Activated CD8-positive, alpha-beta memory T cell treated with anti-CD3 and anti-CD28 coated beads for 36 hours (primary cell): ENCODE measurements at regions not wholly inside any gene's neighbourhood (a gene's known extent, or its start where the extent isn't known, plus 50 kb on each side); places are given as distances from the start of the nearest gene placed in this dataset.
"Not testable (repeated sequence)": the region's sequence is repeated elsewhere in the genome, so short reads cannot be mapped to it uniquely, and the experiment has no call there.

Experiments used
- CTCF ChIA-PET: fragments of 350-600 bp; sonication (Branson Sonifier 250); formaldehyde crosslinking; loops from one replicate; lab custom pipeline; 2021; ENCODE audit warnings: antibody characterized with exemption; lab: Charles Lee
- POLR2A ChIA-PET: fragments of 350-600 bp; sonication (Branson Sonifier 250); formaldehyde crosslinking; loops from one replicate; lab custom pipeline; 2021; ENCODE audit warnings: antibody characterized with exemption; lab: Charles Lee

DNA sequence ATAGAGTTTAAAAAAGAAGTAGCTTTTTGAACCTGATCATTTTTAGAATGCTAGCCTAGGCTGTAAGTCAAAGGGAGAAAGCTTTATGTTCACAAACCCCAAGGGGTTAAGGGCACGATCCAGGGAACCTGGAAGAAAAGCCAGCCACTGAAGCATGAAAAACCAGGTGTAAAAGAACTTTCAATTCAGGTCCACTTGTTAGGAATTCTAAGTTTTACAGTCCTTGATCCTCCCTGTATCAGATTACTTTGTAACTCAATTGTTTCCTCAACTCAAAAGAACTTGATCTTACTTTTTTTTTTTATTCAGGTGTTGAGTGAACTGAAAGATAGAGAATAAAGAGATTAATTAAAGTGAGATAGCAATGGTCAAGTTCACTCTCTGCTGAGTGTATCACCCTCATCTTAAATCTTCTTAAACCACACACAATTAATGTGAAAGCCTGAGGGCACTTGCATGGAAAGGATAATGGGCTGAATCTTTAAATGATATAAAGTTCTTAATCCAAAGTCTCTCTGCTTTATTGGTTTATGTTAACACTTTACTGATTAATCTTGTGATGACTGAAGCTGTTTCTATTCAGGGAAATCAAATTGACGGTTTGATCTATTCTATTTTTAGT lies 672.2 kb upstream of the LRRN3 start:
- POLR2A ChIA-PET: no interaction called here
- CTCF ChIA-PET: no interaction called here

DNA sequence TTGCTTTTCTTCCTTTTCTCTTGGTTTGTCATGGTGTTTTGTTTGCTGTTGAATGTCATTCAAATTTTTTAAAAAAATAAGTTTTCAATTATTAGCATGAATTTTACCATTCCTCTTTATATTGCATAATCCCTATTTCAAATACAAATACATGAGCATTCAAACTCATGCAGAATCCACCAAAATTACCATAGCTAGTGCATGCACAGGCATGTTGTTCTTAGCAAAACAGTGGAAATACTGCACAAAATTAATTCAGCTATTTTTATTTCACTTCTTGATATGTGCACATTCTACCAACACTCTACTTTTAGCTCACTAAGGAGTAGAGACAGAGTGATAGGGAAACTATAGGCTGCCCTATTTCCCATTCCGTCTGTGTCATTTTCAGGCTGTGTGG lies 670.1 kb upstream of the LRRN3 start:
- POLR2A ChIA-PET: no interaction called here
- CTCF ChIA-PET: no interaction called here

DNA sequence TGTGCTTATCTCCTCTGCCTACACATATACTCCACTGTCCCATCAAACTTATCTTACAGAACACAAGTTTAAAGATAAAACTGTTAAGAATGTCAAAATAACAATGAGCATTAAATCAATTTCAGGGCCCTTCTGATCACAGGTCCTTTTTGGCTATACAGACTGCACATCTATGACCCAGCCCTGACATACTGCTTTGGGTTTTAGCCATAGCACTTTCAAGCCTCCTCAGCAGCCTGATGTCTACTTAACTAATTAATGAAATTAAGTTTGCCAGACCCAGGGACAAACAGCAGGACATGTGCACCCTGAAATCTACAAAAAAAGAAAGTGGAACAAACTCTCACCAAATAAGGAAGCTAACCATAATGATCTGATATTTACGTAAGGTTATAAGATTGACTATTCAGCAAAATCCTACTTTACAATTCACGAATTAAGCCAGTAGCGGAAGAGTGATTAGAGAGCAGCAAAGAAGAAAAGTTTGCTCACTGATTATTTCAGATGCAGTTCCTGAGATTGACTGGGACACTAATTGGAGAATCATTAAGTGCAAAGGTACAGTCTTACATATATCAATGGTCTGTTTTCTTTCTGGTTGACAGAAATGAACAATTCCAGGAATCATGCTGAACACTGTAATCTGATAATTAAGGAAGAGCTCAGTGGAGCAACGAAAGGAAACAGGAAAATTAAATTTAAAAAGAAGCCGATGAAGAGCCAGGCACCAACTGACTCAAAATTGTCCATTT lies 669.3 kb upstream of the LRRN3 start:
- CTCF ChIA-PET: no interaction called here
- POLR2A ChIA-PET: no interaction called here

DNA sequence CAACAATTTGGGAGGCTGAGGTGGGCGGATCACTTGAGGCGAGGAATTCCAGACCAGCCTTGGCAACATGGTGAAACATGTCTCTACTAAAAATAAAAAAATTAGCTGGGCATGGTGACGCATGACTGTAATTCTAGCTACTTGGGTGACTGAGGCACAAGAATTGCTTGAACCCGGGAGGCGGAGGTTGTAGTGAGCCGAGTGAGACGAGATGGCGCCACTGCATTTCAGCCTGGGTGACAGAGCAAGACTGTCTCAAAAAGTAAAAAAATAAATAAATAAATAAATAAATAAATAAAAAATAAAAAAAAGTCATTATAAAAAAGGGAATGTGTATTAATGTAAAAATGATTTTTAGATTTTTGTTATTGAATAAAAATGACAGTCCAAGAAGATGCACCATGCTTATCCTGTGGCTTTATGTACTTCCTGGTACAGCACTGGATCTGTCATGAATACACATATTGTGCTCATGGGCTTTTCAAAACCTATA lies 658.8 kb upstream of the LRRN3 start:
- ChIA-PET POLR2A (no interaction called here), CTCF (interaction anchor here (1.1 kb wide), 1 partner anchor 15 kb away, joined by 3 read pairs; no protein-coding TSS in a partner anchor)

DNA sequence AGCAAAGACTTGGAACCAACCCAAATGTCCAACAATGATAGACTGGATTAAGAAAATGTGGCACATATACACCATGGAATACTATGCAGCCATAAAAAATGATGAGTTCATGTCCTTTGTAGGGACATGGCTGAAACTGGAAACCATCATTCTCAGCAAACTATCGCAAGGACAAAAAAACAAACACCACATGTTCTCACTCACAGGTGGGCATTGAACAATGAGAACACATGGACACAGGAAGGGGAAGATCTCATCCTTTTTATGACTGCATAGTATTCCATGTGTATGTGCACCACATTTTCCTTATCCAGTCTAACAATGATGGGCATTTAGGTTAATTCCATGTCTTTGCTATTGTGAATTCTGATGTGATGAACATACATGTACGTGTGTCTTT lies 652.0 kb upstream of the LRRN3 start:
- POLR2A ChIA-PET, CTCF ChIA-PET: not testable (repeated sequence)

DNA sequence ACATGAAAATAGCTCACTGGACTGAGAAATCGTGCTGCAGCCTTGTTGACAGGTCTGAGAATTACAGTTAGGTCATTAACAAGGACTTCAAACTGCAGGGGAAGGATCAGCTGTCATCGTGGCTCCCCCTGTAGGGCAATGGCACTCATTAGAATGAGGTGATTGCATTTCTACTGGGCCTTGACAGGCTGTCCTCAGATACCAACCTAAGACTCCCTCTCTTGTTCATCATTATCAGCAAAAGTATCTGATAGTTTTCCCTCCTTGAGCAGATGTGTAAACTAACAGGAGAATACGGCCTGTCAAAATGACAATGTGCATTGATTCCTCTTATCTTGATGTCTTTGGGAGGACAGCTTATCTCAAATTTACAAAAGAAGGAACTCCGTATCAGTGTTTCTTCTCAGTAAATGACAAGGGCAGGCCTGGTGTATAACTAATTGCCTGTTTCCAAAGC lies 648.5 kb upstream of the LRRN3 start:
- ChIA-PET CTCF (no interaction called here), POLR2A (no interaction called here)

DNA sequence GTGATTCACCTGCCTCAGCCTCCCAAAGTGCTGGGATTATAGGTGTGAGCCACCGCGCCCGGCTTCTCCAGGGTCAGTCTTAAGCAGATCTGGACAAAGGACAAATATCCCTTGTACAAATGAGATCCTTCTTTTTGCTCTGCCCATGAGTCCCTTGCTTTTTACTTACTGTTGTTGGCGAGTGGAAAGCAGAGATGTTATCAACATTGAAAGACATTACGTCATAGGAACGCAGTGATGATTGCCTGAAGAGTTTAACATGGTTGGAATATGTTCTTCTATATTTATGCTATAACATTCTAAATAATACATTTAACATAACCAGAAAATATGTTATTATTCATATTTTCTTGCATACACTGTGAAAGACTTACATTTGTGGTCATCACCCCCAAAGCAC lies 644.3 kb upstream of the LRRN3 start:
- POLR2A ChIA-PET: no interaction called here
- CTCF ChIA-PET: interaction anchor here (0.7 kb wide), 1 partner anchor 945 kb away, joined by 3 read pairs; no protein-coding TSS in a partner anchor

DNA sequence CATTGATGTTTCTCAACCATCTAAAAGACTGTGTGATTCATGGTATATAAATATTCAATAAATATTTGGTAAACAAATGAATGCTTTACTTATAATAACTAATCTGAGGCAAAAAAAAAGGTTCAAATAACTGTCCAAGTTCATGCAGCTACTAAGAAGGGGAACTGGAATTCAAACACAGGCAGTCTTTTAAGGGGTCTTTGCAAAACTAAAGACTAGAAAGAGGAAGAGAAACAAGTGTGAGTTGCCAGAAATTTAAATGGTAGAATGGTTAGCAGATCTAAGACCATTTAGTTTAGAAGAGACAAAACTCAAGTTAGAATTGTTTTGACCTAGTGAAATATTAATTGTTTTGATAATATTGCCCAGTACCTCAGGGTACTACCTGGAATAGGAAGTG lies 642.0 kb upstream of the LRRN3 start:
- ChIA-PET CTCF (no interaction called here), POLR2A (no interaction called here)

DNA sequence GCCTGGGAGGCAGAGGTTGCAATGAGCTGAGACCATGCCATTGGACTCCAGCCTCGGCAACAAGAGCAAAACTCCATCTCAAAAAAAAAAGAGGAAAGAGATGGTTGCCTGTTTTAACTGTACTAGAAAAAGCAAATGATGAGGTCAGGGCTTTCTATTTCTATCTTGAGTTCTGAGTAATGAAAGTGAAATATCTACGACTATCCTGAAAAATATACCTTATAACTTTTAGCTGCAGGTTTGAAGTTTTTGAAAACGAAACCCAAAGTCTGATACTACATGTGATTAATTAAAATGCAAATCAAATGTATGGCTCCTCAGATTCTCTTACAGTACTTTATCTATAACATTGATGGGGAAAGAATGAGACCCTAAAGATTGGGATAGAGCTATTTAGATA lies 636.2 kb upstream of the LRRN3 start:
- ChIA-PET POLR2A (no interaction called here), CTCF (no interaction called here)

DNA sequence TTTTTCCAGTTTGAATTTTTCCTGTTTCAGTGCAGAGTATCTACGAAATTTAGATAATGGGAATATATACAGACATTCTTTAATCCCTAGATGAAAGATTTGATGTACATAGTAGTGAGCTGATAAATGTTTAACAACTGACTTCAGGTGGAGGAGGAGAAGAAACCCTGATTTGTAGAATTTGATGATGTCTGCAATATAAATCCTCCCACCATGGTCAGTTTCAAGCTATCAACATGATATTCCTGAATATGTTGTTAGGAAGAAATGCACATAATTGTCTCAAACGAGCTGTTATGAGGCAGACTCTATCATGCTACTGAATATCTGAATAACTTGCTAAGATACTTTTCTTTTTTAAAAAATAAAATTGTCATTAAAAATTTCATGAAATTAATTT lies 629.3 kb upstream of the LRRN3 start:
- ChIA-PET CTCF (no interaction called here), POLR2A (no interaction called here)

DNA sequence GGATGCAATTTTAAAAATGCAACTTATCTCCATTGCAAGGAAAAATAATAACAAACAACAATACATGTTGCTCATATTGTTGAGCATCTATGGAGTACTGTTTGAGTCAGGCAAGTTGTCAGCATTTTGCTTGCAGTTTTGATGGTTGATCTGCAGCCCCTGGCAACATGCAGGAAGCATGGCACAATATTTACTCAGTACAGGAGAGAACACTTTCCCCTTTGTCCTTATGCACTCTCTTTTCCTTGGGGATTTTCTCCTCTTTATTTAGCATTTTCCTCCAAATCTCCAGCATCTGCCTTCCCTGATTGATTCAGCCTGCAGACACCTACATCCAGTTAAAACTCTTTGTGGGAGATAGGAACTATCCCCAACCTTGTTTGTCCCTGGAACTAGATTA lies 620.5 kb upstream of the LRRN3 start:
- POLR2A ChIA-PET: no interaction called here
- CTCF ChIA-PET: no interaction called here

DNA sequence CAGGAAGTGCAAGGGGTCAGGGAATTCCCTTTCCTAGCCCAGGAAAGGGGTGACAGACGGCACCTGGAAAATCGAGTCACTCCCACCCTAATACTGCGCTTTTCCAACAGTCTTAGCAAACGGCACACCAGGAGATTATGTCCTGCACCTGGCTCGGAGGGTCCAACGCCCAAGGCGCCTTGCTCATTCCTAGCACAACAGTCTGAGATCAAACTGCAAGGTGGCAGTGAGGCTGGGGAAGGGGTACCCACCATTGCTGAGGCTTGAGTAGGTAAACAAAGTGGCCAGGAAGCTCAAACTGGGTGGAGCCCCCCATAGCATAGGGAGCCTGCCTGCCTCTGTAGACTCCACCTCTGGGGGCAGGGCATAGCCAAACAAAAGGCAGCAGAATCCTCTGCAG lies 618.5 kb upstream of the LRRN3 start:
- CTCF ChIA-PET, POLR2A ChIA-PET: not testable (repeated sequence)

DNA sequence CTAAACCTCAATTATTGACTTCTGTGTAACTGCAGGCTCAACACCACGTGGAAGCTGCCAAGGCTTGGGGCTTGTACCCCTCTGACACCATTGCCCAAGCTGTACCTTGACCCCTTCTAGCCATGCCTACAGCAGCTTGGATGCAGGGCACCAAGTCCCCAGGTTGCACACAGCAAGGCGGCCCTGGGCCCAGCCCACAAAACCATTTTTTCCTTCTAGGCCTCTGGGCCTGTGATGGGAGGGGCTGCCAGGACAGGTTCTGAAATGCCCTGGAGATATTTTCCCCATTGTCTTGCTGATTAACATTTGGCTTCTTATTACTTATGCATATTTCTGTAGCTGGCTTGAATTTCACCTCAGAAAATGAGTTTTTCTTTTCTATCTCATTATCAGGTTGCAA lies 610.0 kb upstream of the LRRN3 start:
- ChIA-PET CTCF (no interaction called here), POLR2A (no interaction called here)

DNA sequence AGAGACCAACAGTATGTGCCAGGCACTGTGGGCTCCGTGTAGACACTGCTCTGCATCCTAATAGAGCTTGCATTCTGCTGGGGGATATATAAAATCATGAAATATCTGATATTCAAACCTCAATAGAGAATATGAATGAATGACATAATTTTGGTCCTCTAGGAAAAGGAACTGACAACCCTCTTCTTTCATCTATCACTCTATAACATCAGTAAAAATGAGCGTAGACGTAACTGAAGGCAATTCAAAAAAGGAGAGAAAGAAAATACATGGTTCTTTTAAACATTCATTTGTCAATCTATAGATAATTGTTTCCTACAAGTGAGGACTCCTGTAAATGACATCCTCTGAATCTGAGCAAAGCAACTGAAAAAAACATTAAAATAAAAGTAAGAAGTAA lies 607.4 kb upstream of the LRRN3 start:
- POLR2A ChIA-PET: no interaction called here
- CTCF ChIA-PET: no interaction called here

DNA sequence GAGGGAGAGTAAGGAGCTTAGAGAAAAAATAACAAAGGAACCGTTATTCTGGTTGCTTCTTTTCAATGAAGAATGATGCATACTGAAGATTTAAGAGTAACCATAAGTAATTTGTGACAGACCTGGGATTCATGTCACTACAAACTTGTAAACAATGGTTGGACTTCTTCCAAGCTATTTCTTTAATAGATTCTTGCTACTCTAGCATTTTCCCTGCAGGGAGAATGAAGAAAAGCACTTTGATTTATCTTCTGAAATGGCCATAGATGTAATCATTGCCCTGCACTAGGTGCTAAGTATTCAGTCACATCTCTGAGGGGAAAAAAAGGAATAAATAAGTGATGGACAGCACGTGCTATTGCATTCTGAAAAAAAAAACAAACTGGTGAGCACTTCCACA lies 606.6 kb upstream of the LRRN3 start:
- POLR2A ChIA-PET: no interaction called here
- CTCF ChIA-PET: no interaction called here

DNA sequence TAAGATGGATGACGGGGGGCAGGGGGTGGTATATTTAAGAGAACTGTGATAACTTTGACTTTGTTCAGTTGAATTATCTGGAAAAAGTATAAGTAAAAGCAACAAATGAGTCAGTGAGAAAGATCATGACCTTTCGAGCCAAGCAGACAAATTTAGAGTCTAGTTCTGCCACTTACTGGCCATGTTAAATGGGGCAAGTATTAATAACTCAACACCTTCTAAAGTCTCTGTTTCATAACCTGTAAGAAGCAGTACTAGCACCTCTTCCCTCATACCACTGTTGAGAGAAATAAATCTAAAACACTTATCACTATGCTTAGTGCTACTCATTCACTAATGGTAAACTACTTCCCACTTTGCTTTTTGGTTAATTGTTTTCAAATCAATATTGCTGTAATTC lies 604.4 kb upstream of the LRRN3 start:
- ChIA-PET CTCF (no interaction called here), POLR2A (no interaction called here)

DNA sequence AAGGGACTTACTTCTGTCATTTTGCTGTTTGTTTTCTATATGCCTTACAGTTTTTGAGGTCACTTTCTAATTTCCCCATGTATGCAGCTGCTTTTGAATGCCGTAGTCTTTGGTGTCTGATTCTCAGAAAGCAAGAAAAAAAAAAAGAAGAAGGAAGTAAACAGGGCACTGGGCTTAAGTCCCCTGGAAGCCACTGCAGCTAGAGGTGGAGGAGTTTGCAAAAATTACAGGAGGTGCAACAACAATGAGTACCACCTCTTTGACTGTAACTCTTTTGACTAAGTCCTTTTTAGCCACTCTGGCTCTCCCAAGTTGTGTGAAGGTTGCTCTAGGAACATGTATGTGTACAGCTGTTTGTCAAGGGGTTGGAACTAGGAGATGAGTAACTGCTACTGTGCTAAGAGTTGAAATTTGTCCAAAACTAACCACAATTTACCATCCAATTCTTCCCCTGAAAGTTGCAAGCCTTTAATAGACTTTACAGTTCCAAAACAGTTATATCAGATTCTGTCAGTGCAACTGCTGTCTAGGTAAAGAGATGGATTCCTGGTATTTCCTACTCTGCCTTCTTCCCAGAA lies 588.0 kb upstream of the LRRN3 start:
- CTCF ChIA-PET: no interaction called here

DNA sequence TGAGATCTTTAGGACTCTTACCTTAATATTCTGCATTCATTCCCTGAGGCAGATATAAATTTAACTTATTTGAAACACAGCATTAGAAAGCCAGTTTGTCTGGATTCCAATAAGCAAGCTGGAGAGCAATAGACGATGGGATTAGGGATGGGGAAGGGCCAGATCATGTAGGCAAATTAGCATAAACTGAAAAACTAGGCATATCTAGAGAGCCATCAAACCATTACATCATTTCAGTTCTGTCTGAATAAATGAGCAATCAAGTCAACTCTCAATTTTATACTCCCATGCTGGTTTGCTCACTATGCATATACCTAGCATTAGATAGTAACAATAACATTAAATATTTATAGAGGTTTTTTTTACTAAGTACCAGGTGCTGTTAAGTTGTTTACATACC lies 583.6 kb upstream of the LRRN3 start:
- CTCF ChIA-PET: no interaction called here
- POLR2A ChIA-PET: no interaction called here

More for the DNA sequence above, 588.0 kb upstream of the LRRN3 start:
- POLR2A ChIA-PET: no interaction called here

DNA sequence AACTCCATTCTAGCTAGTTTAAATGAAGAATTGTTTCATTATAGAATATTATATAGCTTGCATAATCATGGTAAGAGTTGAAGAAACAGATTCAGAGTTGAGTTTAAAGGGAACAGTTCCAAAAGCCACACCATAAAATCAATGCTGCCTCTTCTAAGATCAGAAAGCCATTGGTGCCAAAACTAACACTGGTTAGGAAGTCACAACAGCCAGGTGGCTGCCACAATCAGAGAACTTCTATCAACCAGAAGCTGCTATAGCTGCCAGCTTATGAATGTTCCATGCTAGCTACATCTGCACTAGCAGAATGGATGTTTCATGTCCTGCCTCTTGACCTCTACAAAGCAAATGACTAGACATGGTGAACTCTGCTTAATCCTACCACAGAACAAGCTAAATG lies 583.1 kb upstream of the LRRN3 start:
- ChIA-PET POLR2A (no interaction called here), CTCF (no interaction called here)

DNA sequence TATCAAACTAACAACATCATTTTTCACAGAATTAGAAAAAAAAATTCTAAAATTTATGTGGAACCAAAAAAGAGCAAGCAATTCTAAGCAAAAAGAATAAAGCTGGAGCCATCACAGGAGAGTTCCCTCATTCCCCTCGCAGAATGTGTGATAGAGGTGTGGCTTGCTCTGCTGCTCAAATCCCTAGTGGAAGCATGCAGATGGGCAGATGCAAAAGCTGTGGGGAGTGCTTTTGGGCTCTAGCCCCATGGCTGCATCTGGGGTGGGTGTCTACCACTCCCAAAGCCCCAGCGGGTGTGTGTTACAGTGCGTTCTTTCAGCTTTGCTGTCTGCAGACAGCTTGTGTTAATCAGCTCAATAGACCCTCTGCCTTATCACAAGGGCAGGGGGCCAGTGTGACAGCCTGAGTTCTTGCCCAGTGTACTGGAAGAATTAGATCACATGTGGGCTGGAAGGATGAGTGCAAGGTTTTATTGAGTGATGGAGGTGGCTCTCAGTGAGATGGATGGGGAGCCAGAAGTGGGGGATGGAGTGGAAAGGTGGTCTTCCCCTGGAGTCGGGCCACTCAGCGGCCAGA lies 575.9 kb upstream of the LRRN3 start:
- CTCF ChIA-PET, POLR2A ChIA-PET: not testable (repeated sequence)

DNA sequence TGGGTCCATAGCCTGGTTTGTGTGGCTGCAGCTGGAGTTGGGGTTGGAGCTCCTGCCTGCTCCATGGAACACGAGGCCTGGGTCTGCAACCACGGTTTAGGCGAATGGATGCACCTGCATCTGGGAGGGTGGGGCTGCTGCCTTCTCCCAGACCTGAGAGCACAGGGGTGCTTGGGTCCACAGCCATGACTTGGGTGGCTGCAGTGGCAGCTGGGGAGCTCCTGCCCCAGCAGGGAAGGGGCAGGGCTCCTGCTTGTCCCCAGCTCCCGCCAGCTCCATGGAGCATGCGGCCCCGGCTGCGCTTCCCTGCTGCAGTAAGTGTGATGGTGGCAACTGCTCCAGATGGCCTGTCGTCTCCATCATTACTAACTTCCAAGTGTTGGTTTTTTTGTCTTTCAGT lies 571.1 kb upstream of the LRRN3 start:
- POLR2A ChIA-PET: no interaction called here
- CTCF ChIA-PET: no interaction called here
